GM12892 (cell line): ENCODE measurements at regions not wholly inside any gene's neighbourhood (a gene's known extent, or its start where the extent isn't known, plus 50 kb on each side); places are given as distances from the start of the nearest gene placed in this dataset.

Source experiments
- POLR2A ChIP-seq: IDR thresholded peaks from 2 replicates; pipeline ENCODE4 v1.6.1; 2011; ENCODE audit warnings: low read depth, low read length, control low read depth
- POLR2AphosphoS5 ChIP-seq: IDR thresholded peaks from 2 replicates; pipeline ENCODE4 v1.6.1; 2011; ENCODE audit warnings: low read depth, low read length, control low read depth

GRCh38 chr22:26816726-26817125 is 159.3 kb downstream of the MIAT start:
- TF ChIP-seq POLR2AphosphoS5 = no peak
- TF ChIP-seq POLR2A = no peak
